Vagina (tissue), 2 donors: ENCODE measurements at regions not wholly inside any gene's neighbourhood (a gene's known extent, or its start where the extent isn't known, plus 50 kb on each side); places are given as distances from the start of the nearest gene placed in this dataset.

Source experiments
- DNase-seq, 2 donors: peaks; one replicate each; pipeline ENCODE4 v3.0.0-alpha.2; 2017; ENCODE audit errors: extremely low spot score in 2 of 2
- H3K27ac ChIP-seq: fragments of 200-600 bp; sonication (generic); one replicate; pipeline ENCODE4 v1.5.1; 2019
- H3K27me3 ChIP-seq: fragments of 200-600 bp; sonication (generic); one replicate; pipeline ENCODE4 v1.5.1; 2019
- H3K36me3 ChIP-seq, 2 donors: fragments of 200-600 bp; sonication (generic); one replicate each; pipeline ENCODE4 v1.5.1; 2017 to 2019
- H3K4me1 ChIP-seq: fragments of 200-600 bp; sonication (generic); one replicate; pipeline ENCODE4 v1.5.1; 2019
- H3K4me3 ChIP-seq, 2 donors: fragments of 200-600 bp; sonication (generic); 1 replicate in 1 of 2; 2 replicates in 1 of 2; pipeline ENCODE4 v1.5.1; 2016 to 2019
- H3K9me3 ChIP-seq: fragments of 200-600 bp; sonication (generic); one replicate; pipeline ENCODE4 v1.5.1; 2019
- POLR2A ChIP-seq, 2 donors: fragments of 450-650 bp; IDR thresholded peaks; one replicate each; pipeline ENCODE4 v1.6.1; 2017; ENCODE audit warnings: antibody characterized with exemption in 2 of 2, mild to moderate bottlenecking in 2 of 2, moderate library complexity in 2 of 2
- POLR2AphosphoS5 ChIP-seq, 2 donors: sonication (generic); formaldehyde crosslinking; IDR thresholded peaks; one replicate each; pipeline ENCODE4 v1.9.0; 2017; ENCODE audit warnings: antibody characterized with exemption in 2 of 2, mild to moderate bottlenecking in 2 of 2, low read depth in 1 of 2; ENCODE audit not compliant: insufficient read depth in 1 of 2
- intact Hi-C: fragments of 100-400 bp; cut with DNase I; formaldehyde crosslinking; loops from one replicate; pipeline ENCODE4 v1.15.1; 2023
- TF ChIP-seq, protein P1 (sequence below), 3 experiments: fragments of 450-650 bp in 2 of 3; fragments of 200-600 bp in 1 of 3; sonication (generic) in 1 of 3; IDR thresholded peaks; one replicate each; pipeline ENCODE4 v1.5.1; 2017 to 2019; ENCODE audit warnings: antibody characterized with exemption in 3 of 3, mild to moderate bottlenecking in 2 of 3, moderate library complexity in 2 of 3

DNA sequence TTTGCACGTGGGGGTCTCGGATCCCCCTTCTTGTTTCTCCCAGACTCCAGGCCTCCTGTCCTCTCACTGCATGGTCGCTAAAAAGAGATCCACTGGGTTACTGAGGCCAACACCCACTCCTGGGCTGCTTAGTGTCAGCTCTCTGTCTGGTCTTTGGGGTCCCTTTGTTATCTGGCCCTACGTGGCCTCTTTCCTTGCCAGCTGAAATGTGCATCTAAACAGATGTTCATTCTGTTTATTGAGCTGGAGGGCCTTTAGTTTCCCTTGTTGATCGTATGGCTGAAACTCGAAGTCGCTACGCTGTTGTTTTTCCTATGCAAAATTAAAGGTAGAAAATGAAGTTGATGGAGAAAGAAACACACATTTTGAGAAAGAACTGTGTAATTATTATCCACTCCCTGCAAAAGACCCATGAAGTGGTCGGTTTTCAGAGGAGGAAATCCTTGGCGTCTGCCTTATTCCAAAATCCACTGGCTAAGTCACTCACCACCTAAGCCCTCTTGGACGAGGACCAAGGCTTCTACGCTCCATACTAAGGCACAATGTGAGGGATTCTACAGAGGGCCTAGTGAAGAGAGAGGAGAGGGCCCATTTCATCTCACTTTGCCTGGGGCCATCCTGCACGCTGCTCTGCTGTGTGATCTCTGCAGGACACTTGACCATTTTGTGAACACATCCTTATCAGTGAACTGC lies 105.3 kb downstream of the GLI2 start:
- intact Hi-C loops, result no loop called here
- no peaks in the 10 kb centered on the region for H3K9me3 ChIP-seq

DNA sequence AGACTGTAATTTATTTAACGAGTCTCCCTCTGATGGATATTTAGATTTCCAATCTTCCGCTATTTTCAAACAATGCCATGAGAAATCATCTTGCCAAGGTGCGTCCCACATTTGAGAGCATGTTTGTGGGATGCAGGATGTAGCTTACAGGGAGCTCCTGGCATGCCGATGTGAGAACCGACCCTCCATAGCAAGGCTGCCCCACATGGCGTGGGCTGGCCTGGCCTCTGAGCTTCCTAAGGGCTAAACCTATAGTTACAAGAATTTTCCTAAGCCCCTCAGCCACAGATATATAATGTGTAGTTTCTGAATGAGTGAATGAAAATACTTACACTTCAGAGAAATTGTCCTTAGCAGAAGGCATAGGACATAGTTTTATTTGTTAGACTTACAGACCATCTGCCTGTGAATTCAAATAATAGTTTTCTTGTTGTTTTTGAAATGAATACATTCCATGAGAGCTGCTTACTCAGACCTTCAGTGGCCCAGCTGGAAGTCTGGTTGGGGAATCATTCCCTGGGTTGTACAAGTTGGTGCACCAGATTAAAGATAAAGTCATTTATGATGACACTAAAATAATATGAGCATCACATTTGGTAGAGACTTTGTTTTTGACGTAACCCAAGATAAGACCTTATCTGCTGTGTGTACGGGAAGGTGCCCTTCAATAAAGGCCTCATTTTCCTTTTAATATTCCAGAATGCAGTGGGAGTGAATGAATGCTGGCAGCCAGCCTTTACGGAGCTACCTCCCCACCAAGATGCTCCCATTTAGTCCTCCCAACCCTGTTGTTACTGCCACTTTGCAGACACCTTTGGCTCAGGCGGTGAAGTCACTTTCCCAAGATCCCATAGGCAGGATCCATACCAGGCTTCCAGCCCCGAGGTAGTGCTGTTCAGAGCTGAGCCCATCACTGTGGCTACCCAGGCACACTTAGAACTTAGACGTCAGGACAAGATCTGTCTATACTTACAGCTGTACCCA lies 107.1 kb downstream of the GLI2 start:
- no peak for DNase-seq
- intact Hi-C loops, result no loop called here
- TF ChIP-seq, protein P1, sequence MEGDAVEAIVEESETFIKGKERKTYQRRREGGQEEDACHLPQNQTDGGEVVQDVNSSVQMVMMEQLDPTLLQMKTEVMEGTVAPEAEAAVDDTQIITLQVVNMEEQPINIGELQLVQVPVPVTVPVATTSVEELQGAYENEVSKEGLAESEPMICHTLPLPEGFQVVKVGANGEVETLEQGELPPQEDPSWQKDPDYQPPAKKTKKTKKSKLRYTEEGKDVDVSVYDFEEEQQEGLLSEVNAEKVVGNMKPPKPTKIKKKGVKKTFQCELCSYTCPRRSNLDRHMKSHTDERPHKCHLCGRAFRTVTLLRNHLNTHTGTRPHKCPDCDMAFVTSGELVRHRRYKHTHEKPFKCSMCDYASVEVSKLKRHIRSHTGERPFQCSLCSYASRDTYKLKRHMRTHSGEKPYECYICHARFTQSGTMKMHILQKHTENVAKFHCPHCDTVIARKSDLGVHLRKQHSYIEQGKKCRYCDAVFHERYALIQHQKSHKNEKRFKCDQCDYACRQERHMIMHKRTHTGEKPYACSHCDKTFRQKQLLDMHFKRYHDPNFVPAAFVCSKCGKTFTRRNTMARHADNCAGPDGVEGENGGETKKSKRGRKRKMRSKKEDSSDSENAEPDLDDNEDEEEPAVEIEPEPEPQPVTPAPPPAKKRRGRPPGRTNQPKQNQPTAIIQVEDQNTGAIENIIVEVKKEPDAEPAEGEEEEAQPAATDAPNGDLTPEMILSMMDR (IDR thresholded peaks at IDR 0.05), result no peak
- no peak for TF ChIP-seq POLR2AphosphoS5 (IDR thresholded peaks at IDR 0.05; ENCODE audit: insufficient read depth in 1 of 2, low read depth in 1 of 2)
- TF ChIP-seq POLR2A (IDR thresholded peaks at IDR 0.05), result no peak

More for the DNA sequence above, 105.3 kb downstream of the GLI2 start:
- Histone ChIP-seq H3K27ac (no peak overlapping the region), H3K36me3 (no peaks in the 10 kb centered on the region), H3K4me3 (no peak overlapping the region), H3K27me3 (no peaks in the 10 kb centered on the region), H3K4me1 (peaks cover 7% of the 10 kb centered on the region)
- DNase-seq, result no peak
- TF ChIP-seq POLR2A (IDR thresholded peaks at IDR 0.05), result no peak
- TF ChIP-seq, protein P1 (IDR thresholded peaks at IDR 0.05), result no peak
- no peak for TF ChIP-seq POLR2AphosphoS5 (IDR thresholded peaks at IDR 0.05; ENCODE audit: insufficient read depth in 1 of 2, low read depth in 1 of 2)

DNA sequence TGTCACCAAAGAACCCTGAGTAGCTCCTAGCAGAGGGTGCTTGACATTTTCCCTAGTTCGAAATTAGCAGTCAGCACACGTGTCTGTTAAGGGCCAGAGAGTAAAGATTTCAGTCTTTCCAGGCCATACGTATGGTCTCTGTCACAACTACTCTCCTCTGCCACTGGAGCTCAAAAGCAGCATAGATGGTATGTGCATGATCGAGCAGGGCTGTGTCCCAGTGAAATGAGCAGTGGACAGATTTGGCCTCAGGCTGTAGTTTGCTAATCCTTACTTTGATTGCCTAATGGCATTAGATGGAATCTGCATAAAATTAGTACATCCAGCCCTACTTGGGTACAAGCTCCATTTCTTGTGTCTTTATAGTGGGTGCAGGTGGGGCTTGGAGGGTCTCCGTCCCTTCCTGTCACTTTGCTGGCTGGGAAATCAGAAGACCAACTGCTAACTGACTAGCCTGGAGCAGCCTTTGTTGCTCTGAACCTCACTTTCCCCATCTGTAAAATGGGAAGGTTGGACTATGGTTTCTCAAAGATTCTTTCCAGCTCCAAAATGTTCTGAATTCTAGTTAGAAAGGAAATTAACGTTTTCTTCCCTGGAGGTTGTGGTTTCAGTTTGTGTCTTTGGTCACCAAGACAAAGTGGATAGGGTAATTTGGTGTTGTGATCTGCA lies 108.5 kb downstream of the GLI2 start:
- Histone ChIP-seq H3K27me3 (no peaks in the 10 kb centered on the region), H3K4me3 (no peak overlapping the region), H3K36me3 (no peaks in the 10 kb centered on the region), H3K27ac (no peak overlapping the region), H3K4me1 (peaks cover 20% of the 10 kb centered on the region), H3K9me3 (peaks cover 3% of the 10 kb centered on the region)
- DNase-seq, result no peak
- TF ChIP-seq, protein P1 (IDR thresholded peaks at IDR 0.05), result no peak
- TF ChIP-seq POLR2AphosphoS5 (IDR thresholded peaks at IDR 0.05; ENCODE audit: insufficient read depth in 1 of 2, low read depth in 1 of 2) (no peak), POLR2A (IDR thresholded peaks at IDR 0.05) (no peak)
- intact Hi-C loops, result no loop called here

More for the DNA sequence above, 107.1 kb downstream of the GLI2 start:
- H3K4me3 ChIP-seq, result no peak overlapping the region
- no peak overlapping the region for H3K27ac ChIP-seq
- no peaks in the 10 kb centered on the region for H3K27me3 ChIP-seq
- no peaks in the 10 kb centered on the region for H3K9me3 ChIP-seq
- peaks cover 12% of the 10 kb centered on the region for H3K4me1 ChIP-seq
- H3K36me3 ChIP-seq, result no peaks in the 10 kb centered on the region

DNA sequence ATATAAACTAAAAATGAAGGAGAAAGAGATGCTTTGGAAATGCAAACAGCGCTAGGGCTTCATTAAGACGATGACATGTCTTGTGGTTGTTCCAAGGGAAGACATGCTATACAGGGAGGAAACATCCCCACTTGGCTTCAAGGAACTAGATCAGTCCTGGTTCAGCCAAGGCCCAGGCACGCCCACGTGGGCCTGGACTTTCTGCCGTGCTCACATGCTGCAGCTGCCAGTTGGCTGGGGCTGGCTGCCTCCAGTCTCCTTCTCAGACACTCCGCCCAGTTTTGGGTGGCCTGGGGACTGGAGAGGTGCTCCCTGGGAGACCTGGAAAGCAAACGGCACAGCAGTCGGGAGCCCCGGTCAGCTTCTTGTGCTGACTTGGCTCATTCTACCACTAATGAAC lies 109.6 kb downstream of the GLI2 start:
- Histone ChIP-seq H3K9me3 (peaks cover 3% of the 10 kb centered on the region), H3K27me3 (no peaks in the 10 kb centered on the region), H3K4me1 (peaks cover 20% of the 10 kb centered on the region), H3K27ac (no peak overlapping the region), H3K4me3 (no peak overlapping the region), H3K36me3 (no peaks in the 10 kb centered on the region)
- TF ChIP-seq POLR2AphosphoS5 (IDR thresholded peaks at IDR 0.05; ENCODE audit: insufficient read depth in 1 of 2, low read depth in 1 of 2) (peak; percentile 49 to 51), POLR2A (IDR thresholded peaks at IDR 0.05) (no peak)
- DNase-seq, result no peak
- intact Hi-C loops, result no loop called here

DNA sequence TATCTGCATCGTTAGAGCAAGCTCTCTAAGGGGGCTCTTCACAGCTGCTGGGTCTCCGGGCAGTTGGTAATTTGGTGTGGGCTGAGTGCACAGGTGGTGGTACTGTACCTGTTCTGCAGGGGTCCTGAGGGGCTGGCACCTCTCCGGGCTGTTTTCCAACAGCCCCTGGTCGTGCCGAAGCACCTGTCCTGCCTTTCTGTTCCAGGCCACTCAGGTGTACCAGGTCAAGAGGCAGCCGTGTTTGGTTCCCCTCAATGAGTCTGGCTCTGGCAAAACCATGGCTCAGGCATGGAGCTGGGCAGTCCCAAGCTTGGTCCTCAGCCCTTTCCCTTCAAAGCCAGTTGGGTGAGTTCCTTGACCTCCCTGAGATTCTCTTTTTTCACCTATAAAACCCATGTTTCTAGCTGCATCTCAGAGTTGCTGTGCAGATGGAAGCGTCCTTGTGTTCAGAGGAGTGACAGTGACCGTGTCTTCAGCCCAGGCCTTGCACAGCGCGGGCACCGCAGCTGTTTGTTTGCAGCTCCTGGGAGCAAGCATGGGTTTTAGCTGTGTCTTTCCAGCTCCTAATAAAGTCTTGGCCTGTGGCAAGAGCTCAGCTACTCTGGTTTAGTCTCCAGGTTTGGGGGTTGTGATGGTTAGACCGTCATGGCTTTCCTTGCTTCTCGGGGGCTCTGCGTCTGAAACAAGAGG lies 110.9 kb downstream of the GLI2 start:
- peaks cover 3% of the 10 kb centered on the region for H3K9me3 ChIP-seq
- H3K36me3 ChIP-seq, result no peaks in the 10 kb centered on the region
- intact Hi-C loops, result no loop called here
- peaks cover 20% of the 10 kb centered on the region for H3K4me1 ChIP-seq
- H3K27me3 ChIP-seq, result no peaks in the 10 kb centered on the region
- no peak overlapping the region for H3K27ac ChIP-seq
- TF ChIP-seq POLR2AphosphoS5 (IDR thresholded peaks at IDR 0.05; ENCODE audit: insufficient read depth in 1 of 2, low read depth in 1 of 2) (no peak), POLR2A (IDR thresholded peaks at IDR 0.05) (no peak)
- TF ChIP-seq, protein P1 (IDR thresholded peaks at IDR 0.05), result no peak
- no peak overlapping the region for H3K4me3 ChIP-seq
- no peak for DNase-seq
